Stimulated activated CD4-positive, alpha-beta T cell treated with anti-CD3 and anti-CD28 coated beads, TNF-alpha, amount 100 ng/mL, for 24 hours (primary cell): ENCODE measurements at regions not wholly inside any gene's neighbourhood (a gene's known extent, or its start where the extent isn't known, plus 50 kb on each side); places are given as distances from the start of the nearest gene placed in this dataset.

Experiments
- DNase-seq, 3 experiments: peaks; one replicate each; pipeline ENCODE4 v3.0.0-alpha.2; 2020; ENCODE audit warnings: low read depth in 3 of 3

DNA sequence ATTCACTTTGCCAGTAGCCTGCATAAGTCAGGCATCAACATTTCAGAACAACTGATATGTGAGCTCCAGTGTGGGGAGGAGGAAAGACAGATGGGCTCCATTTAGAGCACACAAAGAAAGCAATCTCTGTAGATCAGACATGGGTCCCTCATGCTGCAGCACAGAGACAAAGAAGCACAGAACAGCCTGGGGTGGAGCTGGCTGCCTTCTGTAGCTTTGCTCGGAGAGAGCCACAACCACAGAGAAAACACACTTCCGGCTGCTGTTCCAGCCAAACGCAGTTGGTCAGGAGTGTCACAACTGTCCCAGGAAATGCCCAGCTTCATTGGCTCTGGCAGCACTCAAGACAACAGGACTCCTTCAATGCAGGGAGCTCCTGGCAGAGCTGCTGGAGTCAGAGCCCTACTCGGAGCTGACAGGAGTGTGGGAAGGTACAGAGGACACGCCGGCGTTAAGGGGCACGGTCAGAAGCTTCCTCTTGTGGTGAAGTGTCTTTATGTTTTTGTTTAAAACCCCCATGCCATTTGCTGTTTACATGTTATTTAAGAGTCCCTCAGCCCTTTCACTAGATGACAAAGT is 494.4 kb downstream of the TCERG1L start:
- no peak for DNase-seq

DNA sequence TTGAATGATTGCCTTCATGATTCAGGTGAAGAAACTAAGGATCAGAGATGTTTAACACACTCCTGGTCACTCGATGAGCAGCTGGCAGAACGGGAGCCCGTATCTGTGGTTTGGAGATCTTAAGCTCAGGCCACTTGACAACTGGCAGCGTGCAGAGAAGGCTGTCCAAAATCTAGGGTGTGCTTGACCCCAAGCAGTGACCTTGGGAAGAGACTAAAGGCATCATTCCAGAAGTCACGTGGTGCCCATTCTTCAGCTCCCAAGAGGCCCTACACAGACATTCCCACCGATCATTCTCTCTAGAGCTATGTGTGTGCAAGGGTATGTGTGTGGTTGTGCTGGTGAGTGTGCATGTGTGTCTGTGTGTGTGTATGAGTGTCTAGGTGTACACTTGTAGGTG is 493.8 kb downstream of the TCERG1L start:
- no peak for DNase-seq

DNA sequence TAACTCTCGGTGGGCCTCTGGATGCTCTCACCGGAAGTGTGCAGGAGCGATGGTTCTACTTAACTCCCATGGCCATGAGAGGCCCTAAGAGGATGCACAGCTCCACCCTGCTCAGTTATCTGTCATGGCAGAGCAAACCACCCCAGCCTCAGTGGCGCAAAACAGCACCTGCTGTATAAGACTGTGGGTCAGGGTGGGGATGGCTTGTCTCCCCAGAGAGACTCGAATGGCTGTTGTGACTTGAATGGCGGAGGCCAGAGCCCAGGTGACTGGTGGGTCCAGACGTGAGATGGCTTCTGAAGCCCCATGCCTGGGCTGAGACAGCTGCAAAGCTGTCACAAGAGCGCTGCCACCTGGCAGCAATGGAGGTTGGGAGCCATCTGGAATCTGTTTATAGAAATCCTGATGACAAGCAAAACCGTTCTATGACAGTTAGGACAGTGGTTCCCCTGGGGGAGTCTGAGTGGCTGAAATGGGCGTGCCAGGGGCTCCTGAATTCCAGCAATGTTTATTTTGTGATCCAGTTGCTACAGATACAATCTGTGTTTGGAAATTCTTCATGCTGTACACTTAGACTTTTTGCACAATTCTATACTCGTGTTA is 490.5 kb downstream of the TCERG1L start:
- DNase-seq = no peak

DNA sequence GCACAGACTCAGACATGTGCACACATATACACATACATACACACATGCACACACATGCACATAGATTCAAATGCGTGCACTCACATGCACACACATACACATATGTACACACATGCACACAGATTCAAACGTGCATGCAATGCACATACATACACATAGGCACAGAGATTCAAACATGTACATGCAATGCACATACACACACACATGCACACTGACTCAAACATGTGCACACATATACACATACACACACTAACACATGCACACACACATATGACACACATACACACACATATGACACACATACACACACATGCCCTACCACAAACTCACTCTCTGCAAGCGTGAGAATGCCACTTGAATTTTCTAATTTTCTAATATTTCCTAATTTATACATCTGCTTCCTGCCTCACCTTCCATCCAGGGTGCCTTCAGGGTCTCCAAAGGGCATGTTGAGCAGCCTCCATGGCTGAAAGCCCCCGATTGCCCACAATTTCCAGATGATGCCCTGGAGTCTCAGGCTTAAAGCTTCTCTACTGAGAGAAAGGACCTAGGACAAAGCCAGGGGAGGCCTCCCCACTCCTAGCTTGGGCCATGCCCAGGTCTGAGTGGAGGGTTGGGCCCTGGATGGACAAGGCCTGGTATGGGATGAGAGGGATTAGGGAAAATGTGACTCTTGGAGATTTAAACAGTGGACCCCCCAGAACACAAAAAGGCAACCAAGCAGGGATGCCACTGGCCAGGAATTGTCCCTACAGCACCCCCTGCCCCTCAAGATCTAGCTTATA is 487.1 kb downstream of the TCERG1L start:
- no peak for DNase-seq

DNA sequence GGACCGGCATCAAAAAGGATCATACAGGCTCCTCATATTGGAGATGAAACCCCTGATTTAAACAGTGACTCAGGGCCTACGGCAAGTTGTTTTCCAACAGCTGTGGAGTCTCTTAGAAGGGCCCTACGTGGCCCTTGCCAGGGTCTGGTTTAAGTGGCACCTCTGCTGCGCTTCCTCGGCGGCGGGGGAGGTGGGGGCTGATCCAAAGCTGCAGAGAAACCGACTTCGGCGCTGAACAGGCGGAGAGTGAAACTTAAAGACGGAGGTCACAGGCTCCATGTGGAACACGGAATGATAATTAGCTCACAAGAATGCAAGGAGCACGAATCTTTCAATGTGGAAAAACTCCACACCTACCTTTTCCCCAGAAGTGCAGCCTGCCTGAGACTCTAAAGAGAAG is 477.9 kb downstream of the TCERG1L start:
- no peak for DNase-seq

DNA sequence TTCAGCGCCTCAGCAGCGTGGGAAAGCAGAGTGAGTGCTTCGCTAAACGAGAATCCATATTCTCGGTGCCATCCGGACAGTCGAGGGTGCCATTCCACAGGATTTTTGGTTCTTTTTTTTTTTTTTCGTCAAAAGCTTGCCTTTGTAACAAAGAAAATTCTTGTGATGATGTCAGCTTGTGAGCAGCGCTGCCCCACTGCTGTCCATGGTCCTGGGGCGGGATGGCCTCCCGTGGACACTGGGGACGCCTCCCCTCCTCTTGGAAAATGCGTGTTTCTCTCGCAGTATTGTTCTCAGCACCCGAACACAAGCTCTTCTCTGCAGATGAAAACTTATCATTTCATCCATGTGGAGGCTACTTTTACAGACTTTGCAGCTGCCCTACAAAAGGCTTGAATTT is 477.4 kb downstream of the TCERG1L start:
- DNase-seq = no peak

DNA sequence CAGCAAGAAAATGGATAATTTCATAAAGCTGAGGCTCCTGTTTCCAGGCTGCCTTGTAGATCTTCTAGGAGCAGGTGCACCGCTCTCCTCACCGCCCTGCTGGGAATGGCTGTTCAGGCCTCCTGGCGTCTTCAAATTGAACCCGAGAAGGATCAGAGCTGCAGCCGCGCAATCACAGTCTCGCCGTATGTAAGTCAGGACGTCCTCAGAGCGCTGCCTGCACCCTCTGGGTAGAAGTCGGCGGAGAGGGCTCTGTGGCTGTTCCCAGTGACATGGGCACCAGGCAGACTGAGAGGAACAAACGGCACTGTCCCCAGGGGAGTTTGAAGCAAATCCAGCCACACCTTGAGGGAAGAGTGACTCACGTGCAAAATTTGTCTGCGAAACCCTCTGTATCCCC is 476.9 kb downstream of the TCERG1L start:
- no peak for DNase-seq

DNA sequence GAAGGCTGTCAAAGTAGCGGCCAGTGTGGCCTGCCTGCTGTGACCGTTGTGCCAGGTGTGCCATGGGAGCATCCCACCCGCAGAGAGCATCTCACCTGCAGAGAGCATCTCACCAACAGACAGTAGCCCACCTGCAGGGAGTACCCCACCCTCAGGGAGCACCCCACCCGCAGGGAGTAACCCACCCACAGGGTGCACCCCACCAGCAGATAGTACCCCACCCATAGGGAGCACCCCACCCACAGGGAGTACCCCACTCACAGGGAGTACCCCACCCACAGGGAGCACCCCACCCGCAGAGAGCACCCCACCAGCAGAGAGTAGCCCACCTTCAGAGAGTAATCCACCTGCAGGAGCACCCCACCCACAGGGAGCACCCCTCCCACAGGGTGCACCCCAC is 476.5 kb downstream of the TCERG1L start:
- no peak for DNase-seq

DNA sequence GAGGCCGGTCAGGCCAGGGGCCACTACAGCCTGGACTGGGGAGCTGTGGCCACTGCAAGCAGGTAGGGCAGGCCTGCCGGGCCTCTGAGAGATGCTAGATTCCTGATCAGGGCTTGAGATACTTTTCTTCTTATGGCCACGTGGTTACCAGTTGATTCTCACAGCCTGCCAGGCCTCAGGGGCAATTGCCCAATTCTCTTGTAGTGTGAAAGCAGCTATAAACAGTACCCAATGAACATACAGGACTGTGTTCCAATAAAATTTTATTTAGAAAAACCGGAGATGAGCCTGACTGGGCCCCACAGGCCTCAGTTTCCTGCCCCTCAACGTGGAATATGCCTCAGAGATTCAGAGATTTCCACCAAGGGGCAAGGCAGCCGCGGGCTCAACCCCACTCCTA is 475.2 kb downstream of the TCERG1L start:
- no peak for DNase-seq

DNA sequence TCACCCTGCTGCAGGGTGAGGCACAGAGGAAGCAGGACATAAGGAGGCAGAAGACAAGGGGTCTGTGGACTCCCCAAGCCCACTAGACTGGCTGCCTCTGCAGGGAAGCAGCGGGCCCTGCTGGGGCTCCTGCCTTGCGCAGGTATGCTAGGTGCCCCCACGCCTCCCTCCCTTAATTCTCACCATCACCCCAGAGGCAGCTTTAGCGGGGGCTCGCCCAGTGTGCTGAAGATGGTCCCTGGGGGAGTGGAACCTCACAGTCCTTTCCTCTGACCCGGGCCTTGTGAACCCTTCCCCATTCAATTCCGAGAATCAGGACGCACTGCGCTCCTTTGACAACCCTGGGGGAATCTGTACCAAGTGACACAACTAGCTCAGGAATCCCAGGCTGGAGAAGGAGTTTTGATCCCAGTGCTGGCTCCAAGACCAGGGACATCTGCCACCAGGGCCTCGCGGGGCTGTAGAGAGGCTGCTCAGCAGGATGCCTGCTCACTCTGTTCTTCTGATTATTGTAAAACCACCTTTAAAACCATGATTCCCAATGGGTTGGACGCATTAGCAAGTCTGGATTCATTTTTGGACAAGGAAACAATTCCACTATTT is 468.4 kb downstream of the TCERG1L start:
- no peak for DNase-seq

DNA sequence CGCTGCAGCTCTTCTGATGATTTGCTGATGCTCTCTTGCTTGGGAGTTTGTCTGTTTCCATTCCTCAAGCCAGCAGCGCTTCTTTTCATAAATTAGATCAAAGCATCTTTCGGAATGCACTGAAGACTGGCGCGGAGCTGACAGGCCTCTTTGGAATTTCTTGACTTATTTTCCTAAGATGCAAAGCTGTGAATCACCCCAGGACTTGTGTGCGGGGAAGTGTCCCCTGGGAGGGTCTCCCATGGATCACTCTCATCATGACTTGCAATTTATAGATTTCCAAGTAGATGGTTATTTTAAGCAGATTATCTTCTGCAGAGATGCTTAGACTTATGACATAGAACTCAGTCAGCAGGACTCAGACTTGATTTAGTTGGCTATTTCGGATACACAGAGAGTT is 467.2 kb downstream of the TCERG1L start:
- no peak for DNase-seq

DNA sequence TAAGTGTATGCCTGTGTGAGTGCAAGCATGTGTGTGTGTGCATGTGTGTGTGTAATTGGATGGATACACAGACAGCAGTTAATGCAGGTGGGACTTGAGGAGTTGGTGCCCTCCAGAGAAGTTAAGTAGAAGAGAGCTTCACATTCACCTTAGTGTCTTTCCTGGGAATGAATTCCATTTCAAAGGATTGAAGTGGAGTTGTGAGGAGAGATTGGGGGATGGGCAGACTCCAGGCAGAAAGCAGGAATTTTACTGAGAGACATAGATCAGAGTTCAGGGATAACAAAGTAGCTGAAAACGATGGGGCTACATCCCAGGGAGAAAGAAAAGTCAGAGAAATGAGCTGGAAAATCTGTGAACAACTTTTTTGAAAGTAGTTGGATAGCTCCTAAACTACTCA is 464.4 kb downstream of the TCERG1L start:
- no peak for DNase-seq

DNA sequence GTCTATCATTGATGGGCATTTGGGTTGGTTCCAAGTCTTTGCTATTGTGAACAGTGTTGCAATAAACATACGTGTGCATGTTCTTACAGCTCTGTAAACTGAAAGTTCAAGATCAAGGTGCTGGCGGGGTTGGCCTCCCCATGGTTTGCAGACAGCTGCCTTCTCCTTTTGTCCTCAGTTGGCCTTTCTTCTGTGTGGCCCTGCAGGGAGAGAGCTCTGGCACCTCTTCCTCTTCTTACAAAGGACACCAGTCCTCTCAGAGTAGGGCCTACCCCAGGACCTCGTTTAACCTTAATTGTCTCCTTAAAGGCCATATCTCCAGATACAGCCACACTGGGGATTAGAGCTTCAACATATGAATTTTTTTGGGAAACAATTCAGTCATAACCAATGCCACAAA is 462.7 kb downstream of the TCERG1L start:
- DNase-seq = no peak

DNA sequence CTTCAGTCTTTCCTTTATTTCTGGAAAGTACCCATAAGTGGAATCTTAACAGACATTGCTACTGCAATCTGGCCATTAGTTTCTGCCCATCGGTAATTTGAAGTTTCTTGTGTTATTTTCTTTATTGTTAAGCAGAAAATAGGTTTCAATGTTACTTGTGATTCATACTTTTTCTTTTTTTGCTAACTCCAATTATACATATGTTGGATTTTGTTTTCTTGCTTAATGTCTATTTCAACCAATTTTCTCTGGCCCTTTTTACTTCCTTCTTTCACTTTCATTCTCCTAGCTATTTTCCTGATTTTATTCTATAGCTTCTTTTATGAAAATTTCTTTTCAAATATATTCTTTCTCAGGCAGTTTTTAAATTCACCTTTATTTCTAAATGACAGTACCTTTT is 457.4 kb downstream of the TCERG1L start:
- no peak for DNase-seq

DNA sequence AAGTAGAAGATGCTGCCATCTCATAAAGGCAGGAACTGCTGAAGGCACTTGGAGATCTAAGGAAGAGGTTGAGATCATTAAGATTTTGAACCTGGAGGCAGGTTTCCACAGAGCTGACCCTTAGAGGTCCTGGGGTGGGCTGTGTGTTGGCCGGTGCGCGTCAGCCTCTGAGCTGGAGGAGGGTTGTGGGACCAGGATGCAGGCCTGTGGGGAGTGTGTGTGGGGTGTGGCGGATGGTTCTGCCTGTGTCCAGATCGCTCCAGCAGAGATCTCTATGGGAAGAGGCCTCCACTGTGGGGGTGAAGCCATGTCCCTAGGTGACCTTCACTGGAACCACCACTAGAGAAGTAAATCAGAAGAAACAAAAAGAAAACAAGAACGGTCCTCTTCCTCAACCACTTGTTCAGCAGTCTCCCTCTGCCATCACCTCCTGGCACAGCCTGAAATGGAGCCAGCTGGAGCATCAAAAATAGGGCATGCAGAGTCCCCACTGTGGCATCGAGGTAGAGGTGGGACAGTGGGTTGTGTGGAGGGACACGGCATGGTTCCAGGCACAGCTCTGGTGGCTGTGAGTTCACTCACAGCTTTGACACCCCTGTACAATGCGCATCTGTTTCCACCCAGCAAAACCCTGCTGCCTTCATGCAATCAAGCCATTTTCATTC is 453.8 kb downstream of the TCERG1L start:
- no peak for DNase-seq

DNA sequence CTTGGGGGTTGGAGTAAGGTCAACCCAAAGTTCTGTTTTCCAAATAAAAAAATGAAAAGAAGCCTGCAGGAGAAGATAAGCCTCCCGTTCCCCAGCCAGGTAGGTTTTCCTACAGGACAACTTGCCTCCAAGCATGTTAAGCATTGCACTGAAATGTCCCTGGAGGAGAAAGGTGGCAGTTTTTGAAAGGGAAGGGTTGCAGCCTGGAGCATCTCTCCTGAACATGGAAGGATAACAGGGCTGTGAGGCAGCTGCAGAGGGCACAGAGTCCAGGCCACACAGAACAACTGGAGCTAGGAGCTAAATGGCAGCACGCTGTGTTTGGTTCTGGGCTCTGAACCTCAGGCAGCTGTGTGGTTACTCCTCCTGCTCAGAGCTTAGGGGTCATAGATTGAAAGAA is 452.9 kb downstream of the TCERG1L start:
- no peak for DNase-seq

DNA sequence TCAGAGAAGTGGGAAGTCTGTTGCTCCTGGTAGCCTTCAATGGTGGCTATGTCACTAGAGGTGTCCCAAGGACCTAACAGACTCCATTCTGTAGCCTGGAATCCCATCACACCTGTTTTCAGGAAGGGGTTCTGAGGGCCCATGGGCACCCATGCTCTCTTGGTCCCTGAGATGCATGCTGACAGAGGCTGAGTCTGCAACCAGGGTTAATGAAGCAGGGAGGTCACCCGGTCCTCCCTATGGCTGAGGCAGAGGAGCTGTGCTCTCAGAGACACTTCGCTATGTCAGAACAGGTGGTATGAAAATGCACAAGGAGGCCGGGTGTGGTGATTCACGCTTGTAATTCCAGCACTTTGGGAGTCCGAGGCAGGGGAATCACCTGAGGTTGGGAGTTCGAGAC is 452.1 kb downstream of the TCERG1L start:
- DNase-seq = no peak

DNA sequence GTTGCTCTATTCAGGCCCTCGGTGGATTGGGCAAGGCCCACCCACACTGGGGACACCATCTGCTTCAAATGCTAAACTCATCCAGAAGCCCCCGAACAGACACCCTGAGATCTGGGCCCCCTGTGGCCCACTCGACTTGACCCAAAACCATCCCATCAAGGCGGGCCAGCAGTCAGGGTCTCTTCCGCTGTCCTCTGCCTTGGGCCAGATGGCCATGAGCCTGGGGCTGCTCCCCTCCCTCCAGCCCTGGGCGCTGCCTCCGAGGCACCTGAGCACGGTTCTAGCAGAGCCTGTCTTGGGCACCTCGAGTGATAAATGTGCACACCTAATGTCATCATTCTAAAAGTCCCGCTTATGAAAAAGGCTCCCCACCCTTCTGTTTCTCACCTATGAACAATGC is 449.4 kb downstream of the TCERG1L start:
- no peak for DNase-seq

DNA sequence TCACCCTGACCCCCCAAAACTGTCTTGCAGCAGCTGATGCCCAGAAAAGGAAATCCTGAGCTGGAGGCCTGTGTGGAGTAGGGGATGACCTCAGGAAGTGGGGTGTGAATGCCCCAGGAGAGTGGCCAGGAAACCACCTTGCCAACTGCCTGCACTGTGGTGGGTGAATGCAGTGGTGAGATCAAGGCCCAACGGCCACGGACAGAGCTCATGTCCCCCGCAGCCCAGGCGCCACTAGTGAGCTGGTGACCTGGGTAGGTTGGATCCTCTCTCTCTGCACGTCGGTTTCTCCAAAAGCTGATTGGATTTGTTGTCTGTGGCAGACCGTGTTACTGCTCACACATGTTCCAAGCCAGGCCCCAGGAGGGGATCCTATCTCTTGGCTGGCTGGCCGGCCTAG is 448.9 kb downstream of the TCERG1L start:
- no peak for DNase-seq

DNA sequence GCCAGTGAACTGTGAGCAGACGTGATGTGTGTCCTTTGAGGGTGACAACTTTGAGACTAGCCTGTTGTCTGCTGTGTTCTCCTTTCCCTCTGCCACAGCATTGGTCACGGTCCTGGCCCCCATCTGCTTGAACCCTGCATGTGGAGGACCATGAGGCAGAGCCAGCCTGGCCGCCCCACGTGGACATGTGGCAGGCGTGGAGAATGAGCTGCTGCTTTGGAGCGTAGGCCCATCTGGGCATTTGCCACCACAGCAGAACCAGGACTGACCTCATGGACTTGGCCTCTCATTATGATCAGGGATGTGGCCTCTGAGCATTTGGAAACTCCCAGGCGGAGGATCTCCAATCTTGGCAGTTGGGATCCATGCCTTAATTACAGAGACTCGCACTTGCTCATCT is 448.5 kb downstream of the TCERG1L start:
- no peak for DNase-seq

DNA sequence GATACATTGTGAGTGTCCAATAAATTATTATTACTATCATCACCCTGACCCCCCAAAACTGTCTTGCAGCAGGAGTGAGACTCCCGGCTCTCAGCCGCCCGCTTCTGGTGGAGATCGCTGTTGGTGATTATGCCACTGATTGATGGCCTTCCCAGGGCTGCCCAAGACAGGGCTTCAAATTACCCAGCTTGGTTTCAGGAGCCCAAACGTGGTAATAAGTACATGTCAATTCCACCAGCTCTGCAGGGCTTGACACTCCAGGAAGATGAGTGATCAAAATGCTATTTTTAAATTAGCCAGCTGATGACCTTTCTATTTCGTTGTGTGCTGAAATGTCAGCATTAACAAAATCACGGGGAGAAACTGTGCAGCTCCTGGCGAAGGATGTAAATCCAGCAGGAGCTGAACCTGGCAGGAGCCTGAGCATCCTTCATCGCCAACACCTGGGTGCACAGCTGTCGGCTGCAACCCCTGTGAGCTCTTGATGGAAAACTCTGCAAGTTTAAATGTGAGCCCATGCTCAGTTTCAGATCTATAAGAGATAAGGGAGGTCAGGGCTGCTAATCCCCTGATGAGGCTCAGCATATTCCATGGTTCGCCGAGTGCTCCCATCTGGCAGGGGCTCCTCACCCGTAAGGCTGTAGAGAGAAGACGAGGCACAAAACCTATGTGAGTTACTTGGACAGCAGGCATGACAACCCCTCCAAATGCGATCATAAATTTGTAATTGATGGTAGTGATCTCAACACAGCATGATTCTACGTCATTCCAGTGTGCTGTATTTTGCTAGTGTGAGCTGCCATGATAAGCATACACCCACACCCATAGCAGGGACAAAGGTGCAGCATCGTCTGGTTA is 446.3 kb downstream of the TCERG1L start:
- DNase-seq = no peak

DNA sequence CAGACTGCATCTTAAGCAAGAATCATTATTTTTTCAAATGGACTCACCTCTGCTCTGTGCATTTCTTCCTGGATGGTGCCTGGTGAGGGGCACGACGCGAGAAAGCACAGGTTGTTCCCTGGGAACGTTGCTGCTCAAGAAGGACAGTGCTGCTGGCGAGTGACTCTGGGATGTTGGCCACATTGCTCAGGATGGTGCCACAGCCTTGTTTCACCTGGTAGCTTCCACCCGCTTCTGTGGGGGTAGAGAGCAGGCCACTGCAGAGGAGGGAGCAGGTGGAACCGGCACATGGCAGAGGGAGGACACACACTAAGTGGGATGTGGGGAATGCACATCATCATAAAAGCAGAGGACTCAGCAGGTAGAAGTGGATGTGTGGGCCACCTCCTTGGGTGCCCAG is 444.7 kb downstream of the TCERG1L start:
- DNase-seq = no peak
